Stomach (tissue), 4 donors: ENCODE measurements at regions not wholly inside any gene's neighbourhood (a gene's known extent, or its start where the extent isn't known, plus 50 kb on each side); places are given as distances from the start of the nearest gene placed in this dataset.

Experiments
- EP300 ChIP-seq: sonication (generic); formaldehyde crosslinking; IDR thresholded peaks from one replicate; pipeline ENCODE4 v1.6.1; 2017; ENCODE audit warnings: antibody characterized with exemption
- POLR2A ChIP-seq, 4 donors: fragments of 450-650 bp; IDR thresholded peaks; one replicate each; pipeline ENCODE4 v1.6.1; 2016; ENCODE audit warnings: antibody characterized with exemption in 4 of 4, control low read depth in 2 of 4, mild to moderate bottlenecking in 1 of 4, moderate library complexity in 1 of 4
- POLR2AphosphoS5 ChIP-seq, 3 donors: sonication (generic); formaldehyde crosslinking; IDR thresholded peaks; one replicate each; pipeline ENCODE4 v1.6.1; 2016; ENCODE audit warnings: antibody characterized with exemption in 3 of 3
- TF ChIP-seq, protein P1 (sequence below), 7 experiments: fragments of 450-650 bp in 4 of 7; fragments of 200-600 bp in 3 of 7; sonication (generic) in 3 of 7; IDR thresholded peaks; one replicate each; pipeline ENCODE4 v1.5.1; 2016 to 2019; ENCODE audit warnings: antibody characterized with exemption in 7 of 7, control low read depth in 2 of 7, mild to moderate bottlenecking in 1 of 7

DNA sequence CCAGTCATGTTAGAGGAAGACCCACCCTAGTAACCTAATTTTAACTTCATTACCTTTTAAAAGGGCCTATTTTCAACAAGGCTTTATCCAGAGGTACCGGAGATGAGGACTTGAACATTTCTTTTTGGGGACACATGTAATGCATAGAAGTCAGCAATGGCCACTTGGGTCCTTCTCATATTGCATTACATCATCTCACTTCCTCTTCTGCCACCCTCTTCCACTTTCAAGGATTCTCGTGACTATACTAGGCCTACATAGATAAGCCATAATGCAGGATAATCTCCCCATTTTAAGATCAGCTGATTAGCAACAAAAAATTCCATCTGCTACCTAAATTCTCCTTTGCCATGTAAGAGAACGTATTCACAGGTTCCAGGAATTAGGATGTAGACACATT is 557.2 kb downstream of the KCTD12 start:
- TF ChIP-seq, protein P1, sequence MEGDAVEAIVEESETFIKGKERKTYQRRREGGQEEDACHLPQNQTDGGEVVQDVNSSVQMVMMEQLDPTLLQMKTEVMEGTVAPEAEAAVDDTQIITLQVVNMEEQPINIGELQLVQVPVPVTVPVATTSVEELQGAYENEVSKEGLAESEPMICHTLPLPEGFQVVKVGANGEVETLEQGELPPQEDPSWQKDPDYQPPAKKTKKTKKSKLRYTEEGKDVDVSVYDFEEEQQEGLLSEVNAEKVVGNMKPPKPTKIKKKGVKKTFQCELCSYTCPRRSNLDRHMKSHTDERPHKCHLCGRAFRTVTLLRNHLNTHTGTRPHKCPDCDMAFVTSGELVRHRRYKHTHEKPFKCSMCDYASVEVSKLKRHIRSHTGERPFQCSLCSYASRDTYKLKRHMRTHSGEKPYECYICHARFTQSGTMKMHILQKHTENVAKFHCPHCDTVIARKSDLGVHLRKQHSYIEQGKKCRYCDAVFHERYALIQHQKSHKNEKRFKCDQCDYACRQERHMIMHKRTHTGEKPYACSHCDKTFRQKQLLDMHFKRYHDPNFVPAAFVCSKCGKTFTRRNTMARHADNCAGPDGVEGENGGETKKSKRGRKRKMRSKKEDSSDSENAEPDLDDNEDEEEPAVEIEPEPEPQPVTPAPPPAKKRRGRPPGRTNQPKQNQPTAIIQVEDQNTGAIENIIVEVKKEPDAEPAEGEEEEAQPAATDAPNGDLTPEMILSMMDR (IDR thresholded peaks at IDR 0.05) = no peak
- TF ChIP-seq POLR2A (IDR thresholded peaks at IDR 0.05) (no peak), POLR2AphosphoS5 (IDR thresholded peaks at IDR 0.05) (no peak), EP300 (no peak)
